Osteocyte (in vitro differentiated cells): ENCODE measurements at regions not wholly inside any gene's neighbourhood (a gene's known extent, or its start where the extent isn't known, plus 50 kb on each side); places are given as distances from the start of the nearest gene placed in this dataset.

Experiments
- DNase-seq: peaks from one replicate; pipeline ENCODE4 v3.0.0; 2021; ENCODE audit warnings: mixed read lengths; ENCODE audit not compliant: unreplicated experiment; ENCODE audit errors: extremely low spot score
- H3K27ac Mint-ChIP-seq: one replicate; pipeline ENCODE4 v1.8.0; 2021; ENCODE audit warnings: mild to moderate bottlenecking, mixed read lengths; ENCODE audit not compliant: unreplicated experiment
- H3K27me3 Mint-ChIP-seq: one replicate; pipeline ENCODE4 v1.8.0; 2021; ENCODE audit warnings: mixed read lengths; ENCODE audit not compliant: unreplicated experiment
- H3K36me3 Mint-ChIP-seq: one replicate; pipeline ENCODE4 v1.8.0; 2021; ENCODE audit warnings: mixed read lengths; ENCODE audit not compliant: unreplicated experiment
- H3K4me1 Mint-ChIP-seq: one replicate; pipeline ENCODE4 v1.8.0; 2021; ENCODE audit warnings: mixed read lengths; ENCODE audit not compliant: unreplicated experiment
- H3K4me3 Mint-ChIP-seq: one replicate; pipeline ENCODE4 v1.8.0; 2021; ENCODE audit warnings: mild to moderate bottlenecking, moderate library complexity, mixed read lengths; ENCODE audit not compliant: unreplicated experiment
- H3K9me3 Mint-ChIP-seq: one replicate; pipeline ENCODE4 v1.8.0; 2021; ENCODE audit warnings: mixed read lengths; ENCODE audit not compliant: unreplicated experiment
- TF ChIP-seq, protein P1 (sequence below): fragments of 200-600 bp; sonication (generic); IDR thresholded peaks from 2 replicates; pipeline ENCODE4 v1.5.0; 2021; ENCODE audit warnings: antibody characterized with exemption, mild to moderate bottlenecking, moderate library complexity

DNA sequence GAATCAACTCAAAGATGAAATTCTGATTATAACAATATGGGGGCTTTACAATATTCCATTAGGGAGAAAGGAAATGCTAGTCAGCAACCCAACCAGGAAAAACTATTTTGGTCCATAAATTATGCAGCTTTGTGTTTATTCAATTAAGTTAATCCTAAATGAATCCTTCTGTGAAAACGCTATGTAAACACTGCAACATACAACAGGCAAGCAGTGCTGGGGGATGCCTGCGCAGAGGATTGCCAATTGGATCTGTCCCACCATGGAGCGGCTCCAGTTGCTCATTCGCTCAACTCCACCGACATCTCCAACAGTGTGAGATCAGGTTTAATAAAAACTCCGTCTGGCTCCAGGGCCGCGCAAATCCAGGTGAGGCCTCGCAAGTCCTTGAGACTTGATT, 290.5 kb upstream of the VEPH1 start:
- Mint-ChIP-seq H3K4me1 (peaks cover 12% of the 10 kb centered on the region), H3K4me3 (no peak overlapping the region), H3K27ac (no peak overlapping the region), H3K9me3 (no peaks in the 10 kb centered on the region), H3K27me3 (no peaks in the 10 kb centered on the region), H3K36me3 (no peaks in the 10 kb centered on the region)
- DNase-seq, result no peak
- TF ChIP-seq, protein P1, sequence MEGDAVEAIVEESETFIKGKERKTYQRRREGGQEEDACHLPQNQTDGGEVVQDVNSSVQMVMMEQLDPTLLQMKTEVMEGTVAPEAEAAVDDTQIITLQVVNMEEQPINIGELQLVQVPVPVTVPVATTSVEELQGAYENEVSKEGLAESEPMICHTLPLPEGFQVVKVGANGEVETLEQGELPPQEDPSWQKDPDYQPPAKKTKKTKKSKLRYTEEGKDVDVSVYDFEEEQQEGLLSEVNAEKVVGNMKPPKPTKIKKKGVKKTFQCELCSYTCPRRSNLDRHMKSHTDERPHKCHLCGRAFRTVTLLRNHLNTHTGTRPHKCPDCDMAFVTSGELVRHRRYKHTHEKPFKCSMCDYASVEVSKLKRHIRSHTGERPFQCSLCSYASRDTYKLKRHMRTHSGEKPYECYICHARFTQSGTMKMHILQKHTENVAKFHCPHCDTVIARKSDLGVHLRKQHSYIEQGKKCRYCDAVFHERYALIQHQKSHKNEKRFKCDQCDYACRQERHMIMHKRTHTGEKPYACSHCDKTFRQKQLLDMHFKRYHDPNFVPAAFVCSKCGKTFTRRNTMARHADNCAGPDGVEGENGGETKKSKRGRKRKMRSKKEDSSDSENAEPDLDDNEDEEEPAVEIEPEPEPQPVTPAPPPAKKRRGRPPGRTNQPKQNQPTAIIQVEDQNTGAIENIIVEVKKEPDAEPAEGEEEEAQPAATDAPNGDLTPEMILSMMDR, result no peak

DNA sequence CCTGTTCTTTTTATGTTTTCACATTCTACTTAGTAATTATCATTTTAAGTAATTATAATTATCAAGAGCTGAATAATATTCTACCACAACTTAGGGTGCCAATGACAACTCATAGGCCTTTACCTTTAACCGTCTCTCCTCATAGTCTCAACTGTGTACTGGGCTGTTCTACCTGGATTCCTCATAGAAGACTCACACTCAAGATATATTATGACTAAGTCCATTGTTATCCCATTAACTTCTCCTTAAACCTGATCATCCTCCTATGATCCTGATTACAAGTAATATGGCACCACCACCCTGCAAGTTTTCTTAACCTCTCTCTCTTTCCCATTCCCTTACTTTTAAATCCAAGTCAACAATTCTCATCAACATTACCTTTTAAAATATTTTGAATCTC, 285.9 kb upstream of the VEPH1 start:
- Mint-ChIP-seq H3K4me3 (no peak overlapping the region), H3K36me3 (no peaks in the 10 kb centered on the region), H3K27me3 (no peaks in the 10 kb centered on the region), H3K9me3 (no peaks in the 10 kb centered on the region), H3K4me1 (peaks cover 31% of the 10 kb centered on the region), H3K27ac (no peak overlapping the region)
- TF ChIP-seq, protein P1, result no peak
- DNase-seq, result no peak

DNA sequence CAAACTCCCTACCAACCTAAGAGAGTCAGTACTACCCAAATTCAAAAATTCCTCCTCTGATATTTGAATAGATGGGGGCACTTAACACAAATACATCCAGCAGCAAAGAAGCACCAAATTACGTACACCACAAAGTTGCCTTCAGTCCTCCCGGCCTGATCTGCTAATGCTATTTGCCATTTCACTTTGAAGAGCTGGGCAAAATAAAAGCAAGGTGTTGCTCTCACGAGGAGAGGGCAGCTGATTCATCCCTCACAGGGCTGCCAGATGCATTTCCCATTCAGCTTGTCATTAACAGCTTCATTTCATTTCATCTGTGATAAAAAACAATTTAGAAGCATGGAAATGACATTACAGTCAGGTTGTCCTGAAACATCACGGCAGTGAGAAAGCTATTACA, 283.4 kb upstream of the VEPH1 start:
- peaks cover 33% of the 10 kb centered on the region for H3K4me1 Mint-ChIP-seq
- H3K36me3 Mint-ChIP-seq, result no peaks in the 10 kb centered on the region
- no peak overlapping the region for H3K4me3 Mint-ChIP-seq
- DNase-seq, result no peak
- H3K9me3 Mint-ChIP-seq, result no peaks in the 10 kb centered on the region
- TF ChIP-seq, protein P1, result no peak
- H3K27ac Mint-ChIP-seq, result peak overlapping the region; percentile 72
- H3K27me3 Mint-ChIP-seq, result no peaks in the 10 kb centered on the region

- Mint-ChIP-seq H3K36me3 (no peaks in the 10 kb centered on the region), H3K4me3 (no peak overlapping the region), H3K27me3 (no peaks in the 10 kb centered on the region), H3K4me1 (peaks cover 33% of the 10 kb centered on the region), H3K9me3 (no peaks in the 10 kb centered on the region), H3K27ac (peak overlapping the region; percentile 72)
- no peak for DNase-seq
- TF ChIP-seq, protein P1, result no peak
These were observed 283.0 kb upstream of the VEPH1 start for GRCh38 chr3:157786211-157786610.

DNA sequence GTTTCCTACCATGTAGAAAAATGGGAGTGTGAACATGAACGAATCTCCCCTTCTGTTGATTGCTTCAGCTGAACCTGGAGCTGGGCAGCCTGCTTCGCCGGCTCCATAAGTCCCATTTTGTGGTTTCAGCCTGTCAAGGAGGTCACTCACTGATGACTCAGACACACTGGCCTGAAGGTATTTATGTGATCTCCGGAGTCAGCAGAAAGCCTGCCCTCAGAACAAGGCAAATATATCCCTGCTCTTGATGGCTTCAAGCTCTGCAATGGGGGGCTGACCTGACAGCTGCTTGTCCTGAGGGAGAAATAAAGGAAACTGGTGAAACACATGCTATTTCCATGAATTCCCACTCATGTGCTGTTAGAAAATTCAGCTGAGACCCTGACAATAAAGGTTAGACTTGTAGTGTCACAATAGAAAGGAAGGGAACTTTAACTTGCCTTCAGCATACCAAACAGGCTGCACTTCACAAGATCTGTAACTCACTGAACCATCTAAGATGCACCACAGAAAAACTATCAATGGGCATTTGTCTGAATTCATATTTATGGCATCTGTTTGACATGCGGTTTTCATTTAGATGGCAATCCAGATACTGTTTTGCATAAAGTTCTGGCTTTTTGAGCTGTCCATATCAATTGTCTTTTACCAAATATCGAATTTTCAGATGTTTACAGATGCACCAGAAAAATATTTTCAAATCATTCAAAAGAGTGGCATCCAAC, 282.0 kb upstream of the VEPH1 start:
- DNase-seq, result no peak
- Mint-ChIP-seq H3K4me1 (peaks cover 33% of the 10 kb centered on the region), H3K27ac (peak overlapping the region; percentile 72), H3K9me3 (no peaks in the 10 kb centered on the region), H3K36me3 (no peaks in the 10 kb centered on the region), H3K27me3 (no peaks in the 10 kb centered on the region), H3K4me3 (no peak overlapping the region)
- TF ChIP-seq, protein P1, result no peak
